ENCODE measurements at regions not wholly inside any gene's neighbourhood (a gene's known extent, or its start where the extent isn't known, plus 50 kb on each side); places are given as distances from the start of the nearest gene placed in this dataset.

DNA sequence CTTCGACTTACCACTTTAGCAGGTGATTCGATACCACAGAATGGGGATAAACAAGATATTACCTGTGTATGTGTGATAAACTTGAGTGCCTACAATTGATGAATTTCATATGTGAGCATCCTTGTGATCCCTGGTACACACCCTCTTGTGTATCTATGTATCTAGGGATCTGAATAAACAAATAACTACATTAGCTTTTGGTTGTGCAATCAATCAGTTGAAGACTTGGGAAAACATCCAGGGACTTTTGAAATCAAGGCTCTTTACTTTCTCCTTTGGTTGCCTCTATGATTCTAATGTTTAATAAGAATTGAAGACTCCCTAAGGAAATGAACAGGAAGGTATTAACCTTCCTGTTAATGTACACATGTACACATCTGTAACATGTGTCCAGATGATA, 97.3 kb upstream of the DCC start:
- TF ChIP-seq FOXA1 (IDR thresholded peaks at IDR 0.05; ENCODE audit: borderline replicate concordance): no peak
- TF ChIP-seq CBFB (CRISPR knock-in tag; IDR thresholded peaks at IDR 0.05): no peak
- no peak for TF ChIP-seq CBX5 (IDR thresholded peaks at IDR 0.05; ENCODE audit: borderline replicate concordance, low read depth)
- TF ChIP-seq, protein P1, sequence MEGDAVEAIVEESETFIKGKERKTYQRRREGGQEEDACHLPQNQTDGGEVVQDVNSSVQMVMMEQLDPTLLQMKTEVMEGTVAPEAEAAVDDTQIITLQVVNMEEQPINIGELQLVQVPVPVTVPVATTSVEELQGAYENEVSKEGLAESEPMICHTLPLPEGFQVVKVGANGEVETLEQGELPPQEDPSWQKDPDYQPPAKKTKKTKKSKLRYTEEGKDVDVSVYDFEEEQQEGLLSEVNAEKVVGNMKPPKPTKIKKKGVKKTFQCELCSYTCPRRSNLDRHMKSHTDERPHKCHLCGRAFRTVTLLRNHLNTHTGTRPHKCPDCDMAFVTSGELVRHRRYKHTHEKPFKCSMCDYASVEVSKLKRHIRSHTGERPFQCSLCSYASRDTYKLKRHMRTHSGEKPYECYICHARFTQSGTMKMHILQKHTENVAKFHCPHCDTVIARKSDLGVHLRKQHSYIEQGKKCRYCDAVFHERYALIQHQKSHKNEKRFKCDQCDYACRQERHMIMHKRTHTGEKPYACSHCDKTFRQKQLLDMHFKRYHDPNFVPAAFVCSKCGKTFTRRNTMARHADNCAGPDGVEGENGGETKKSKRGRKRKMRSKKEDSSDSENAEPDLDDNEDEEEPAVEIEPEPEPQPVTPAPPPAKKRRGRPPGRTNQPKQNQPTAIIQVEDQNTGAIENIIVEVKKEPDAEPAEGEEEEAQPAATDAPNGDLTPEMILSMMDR (IDR thresholded peaks at IDR 0.05 in 2 of 3, conservative IDR thresholded peaks at IDR 0.05 in 1 of 3; ENCODE audit: insufficient read depth in 2 of 3, low read depth in 1 of 3, low read length in 3 of 3): no peak
- TF ChIP-seq ZNF785 (CRISPR knock-in tag; IDR thresholded peaks at IDR 0.05): no peak
- no peak for TF ChIP-seq SIN3A (IDR thresholded peaks at IDR 0.05; ENCODE audit: borderline replicate concordance in 2 of 2, control insufficient read depth in 1 of 2, low read depth in 2 of 2, low read length in 2 of 2)
- no peak for TF ChIP-seq GATA2 (CRISPR knock-in tag; IDR thresholded peaks at IDR 0.05)
- TF ChIP-seq JUNB (CRISPR knock-in tag; conservative IDR thresholded peaks at IDR 0.05): no peak
- TF ChIP-seq ZNF695 (CRISPR knock-in tag; IDR thresholded peaks at IDR 0.05): no peak
- TF ChIP-seq CHD1 (IDR thresholded peaks at IDR 0.05; ENCODE audit: low read length): no peak
- no peak for TF ChIP-seq CAMTA2 (CRISPR knock-in tag; conservative IDR thresholded peaks at IDR 0.05)

Measured in K562 (cell line).